Hematopoietic multipotent progenitor cell treated with erythropoietin and hydrocortisone succinate and interleukin-3 and kit ligand, for 17 days (in vitro differentiated cells): ENCODE measurements at regions not wholly inside any gene's neighbourhood (a gene's known extent, or its start where the extent isn't known, plus 50 kb on each side); places are given as distances from the start of the nearest gene placed in this dataset.

ENCODE experiments used
- DNase-seq: peaks from one replicate; pipeline ENCODE4 v3.0.0-alpha.2; 2015; ENCODE audit warnings: low spot score

- DNase-seq = no peak
These were observed 215.6 kb downstream of the PIK3R1 start for GRCh38 chr5:68431186-68431585.

GRCh38 chr5:68431601-68432337 lies 216.2 kb downstream of the PIK3R1 start:
- peak; percentile 6 for DNase-seq

- DNase-seq = no peak
These were observed 217.1 kb downstream of the PIK3R1 start for GRCh38 chr5:68432682-68433081.

- DNase-seq = no peak
These were observed 218.0 kb downstream of the PIK3R1 start for GRCh38 chr5:68433526-68433922.

GRCh38 chr5:68433923-68434879 lies 218.6 kb downstream of the PIK3R1 start:
- DNase-seq = peak; percentile 81

GRCh38 chr5:68435611-68436010 lies 220.1 kb downstream of the PIK3R1 start:
- no peak for DNase-seq

GRCh38 chr5:68436686-68437520 lies 221.3 kb downstream of the PIK3R1 start:
- no peak for DNase-seq

- no peak for DNase-seq
These were observed 223.3 kb downstream of the PIK3R1 start for GRCh38 chr5:68438876-68439275.

GRCh38 chr5:68440245-68440644 lies 224.7 kb downstream of the PIK3R1 start:
- no peak for DNase-seq

GRCh38 chr5:68440651-68441050 lies 225.1 kb downstream of the PIK3R1 start:
- no peak for DNase-seq

- no peak for DNase-seq
These were observed 225.9 kb downstream of the PIK3R1 start for GRCh38 chr5:68441309-68442073.

GRCh38 chr5:68443091-68443490 lies 227.5 kb downstream of the PIK3R1 start:
- DNase-seq = no peak

- no peak for DNase-seq
These were observed 228.5 kb downstream of the PIK3R1 start for GRCh38 chr5:68444048-68444447.

GRCh38 chr5:68444833-68445232 lies 229.3 kb downstream of the PIK3R1 start:
- no peak for DNase-seq

GRCh38 chr5:68445257-68446069 lies 229.9 kb downstream of the PIK3R1 start:
- DNase-seq = no peak

GRCh38 chr5:68446070-68446357 lies 230.5 kb downstream of the PIK3R1 start:
- DNase-seq = no peak

- DNase-seq = no peak
These were observed 230.9 kb downstream of the PIK3R1 start for GRCh38 chr5:68446487-68446894.

GRCh38 chr5:68447136-68447929 lies 231.8 kb downstream of the PIK3R1 start:
- DNase-seq = no peak

GRCh38 chr5:68449380-68449779 lies 233.8 kb downstream of the PIK3R1 start:
- DNase-seq = no peak
